DMS79 treated with DMSO at 0.1 percent for 48 hours (cell line): ENCODE measurements at regions not wholly inside any gene's neighbourhood (a gene's known extent, or its start where the extent isn't known, plus 50 kb on each side); places are given as distances from the start of the nearest gene placed in this dataset.

Experiments
- DNase-seq: peaks from one replicate; lab custom pipeline; 2025; lab: John Stamatoyannopoulos, UW

- DNase-seq = peak; percentile 52
Measured at GRCh38 chr18:78069784-78070664, 820.4 kb downstream of the GALR1 start.

- DNase-seq = no peak
Measured at GRCh38 chr18:78071166-78071710, 821.6 kb downstream of the GALR1 start.

- DNase-seq = no peak
Measured at GRCh38 chr18:78071776-78072175, 822.1 kb downstream of the GALR1 start.

- no peak for DNase-seq
Measured at GRCh38 chr18:78072375-78072774, 822.7 kb downstream of the GALR1 start.

GRCh38 chr18:78073275-78073674 is 823.6 kb downstream of the GALR1 start:
- no peak for DNase-seq

GRCh38 chr18:78074400-78075020 is 824.9 kb downstream of the GALR1 start:
- no peak for DNase-seq

GRCh38 chr18:78080081-78080480 is 830.4 kb downstream of the GALR1 start:
- no peak for DNase-seq

GRCh38 chr18:78080761-78081160 is 831.1 kb downstream of the GALR1 start:
- DNase-seq = no peak

GRCh38 chr18:78082816-78083215 is 833.2 kb downstream of the GALR1 start:
- DNase-seq = peak; percentile 4

- DNase-seq = no peak
Measured at GRCh38 chr18:78085241-78086185, 835.9 kb downstream of the GALR1 start.

GRCh38 chr18:78086931-78087330 is 837.3 kb downstream of the GALR1 start:
- no peak for DNase-seq

GRCh38 chr18:78087338-78087737 is 837.7 kb downstream of the GALR1 start:
- no peak for DNase-seq

- peak; percentile 74 for DNase-seq
Measured at GRCh38 chr18:78090584-78090983, 840.9 kb downstream of the GALR1 start.

GRCh38 chr18:78092901-78093300 is 843.3 kb downstream of the GALR1 start:
- DNase-seq = no peak

- DNase-seq = no peak
Measured at GRCh38 chr18:78099979-78100588, 850.4 kb downstream of the GALR1 start.

GRCh38 chr18:78101091-78101490 is 851.4 kb downstream of the GALR1 start:
- DNase-seq = no peak

- no peak for DNase-seq
Measured at GRCh38 chr18:78102135-78102534, 852.5 kb downstream of the GALR1 start.

GRCh38 chr18:78105611-78106010 is 856.0 kb downstream of the GALR1 start:
- DNase-seq = no peak

GRCh38 chr18:78106946-78107345 is 857.3 kb downstream of the GALR1 start:
- DNase-seq = no peak

- DNase-seq = no peak
Measured at GRCh38 chr18:78107363-78107762, 857.7 kb downstream of the GALR1 start.

- no peak for DNase-seq
Measured at GRCh38 chr18:78108554-78108953, 858.9 kb downstream of the GALR1 start.
